PC-3 (cell line): ENCODE measurements at regions not wholly inside any gene's neighbourhood (a gene's known extent, or its start where the extent isn't known, plus 50 kb on each side); places are given as distances from the start of the nearest gene placed in this dataset.

Experiments used
- ATAC-seq: fragments of 200-7000 bp; cut with Tn5 transposase; 2 replicates; pipeline ENCODE4 v1.9.1; 2020; ENCODE audit warnings: mild to moderate bottlenecking, moderate library complexity
- BruUV-seq: library from RNA; stranded (reverse); fragments of 400-500 nt; replicated peaks from 2 replicates; lab custom pipeline; 2021; lab: Mats Ljungman, UMichigan
- CTCF ChIA-PET: fragments of 300-600 bp; sonication (Branson Sonifier 250); formaldehyde crosslinking; loops from one replicate; lab custom pipeline; 2022; ENCODE audit warnings: antibody characterized with exemption; lab: Charles Lee
- POLR2A ChIA-PET: fragments of 300-600 bp; sonication (Branson Sonifier 250); formaldehyde crosslinking; loops from one replicate; lab custom pipeline; 2022; ENCODE audit warnings: antibody characterized with exemption; ENCODE audit not compliant: unreplicated experiment; lab: Charles Lee
- DNase-seq: peaks from one replicate; pipeline ENCODE4 v3.0.0-alpha.2; 2015
- H2AFZ ChIP-seq: fragments of 300-600 bp; sonication (generic); 2 replicates; pipeline ENCODE4 v1.6.0; 2016; ENCODE audit warnings: antibody characterized with exemption, low read length
- H3F3A ChIP-seq: fragments of 300-600 bp; sonication (generic); one replicate; pipeline ENCODE4 v1.6.0; 2017; ENCODE audit warnings: antibody characterized with exemption, low read length, control low read depth, mild to moderate bottlenecking; ENCODE audit not compliant: unreplicated experiment
- H3K27ac ChIP-seq: fragments of 300-600 bp; sonication (generic); 2 replicates; pipeline ENCODE4 v1.5.1; 2016; ENCODE audit warnings: mild to moderate bottlenecking, low read length
- H3K27me3 ChIP-seq: fragments of 300-600 bp; sonication (generic); 2 replicates; pipeline ENCODE4 v1.6.1; 2016; ENCODE audit warnings: low read length, mixed read lengths
- H3K36me3 ChIP-seq: fragments of 300-600 bp; sonication (generic); 2 replicates; pipeline ENCODE4 v1.6.1; 2016; ENCODE audit warnings: low read depth, mixed run types, low read length, mixed read lengths
- H3K4me1 ChIP-seq: fragments of 300-600 bp; sonication (generic); 2 replicates; pipeline ENCODE4 v1.5.1; 2016; ENCODE audit warnings: low read length; ENCODE audit not compliant: insufficient read depth
- H3K4me2 ChIP-seq: fragments of 300-600 bp; sonication (generic); 2 replicates; pipeline ENCODE4 v1.6.0; 2016; ENCODE audit warnings: low read length
- H3K4me3 ChIP-seq: fragments of 300-600 bp; sonication (generic); 2 replicates; pipeline ENCODE4 v1.5.1; 2016; ENCODE audit warnings: mild to moderate bottlenecking, low read length, mixed read lengths
- H3K79me2 ChIP-seq: fragments of 300-600 bp; sonication (generic); 2 replicates; pipeline ENCODE4 v1.6.1; 2017; ENCODE audit warnings: low read length, mixed read lengths
- H3K9ac ChIP-seq: fragments of 300-600 bp; sonication (generic); 2 replicates; pipeline ENCODE4 v1.6.0; 2016; ENCODE audit warnings: mild to moderate bottlenecking, low read length
- H3K9me2 ChIP-seq: fragments of 300-600 bp; sonication (generic); replicated peaks from 2 replicates; pipeline ENCODE4 v1.6.1; 2016; ENCODE audit warnings: mixed run types, low read length, mixed read lengths
- H3K9me3 ChIP-seq: fragments of 300-600 bp; sonication (generic); 2 replicates; pipeline ENCODE4 v1.6.1; 2016; ENCODE audit warnings: low read length, mixed read lengths
- H4K20me1 ChIP-seq: fragments of 300-600 bp; sonication (generic); 2 replicates; pipeline ENCODE4 v1.6.1; 2016; ENCODE audit warnings: low read length, mixed read lengths
- EZH2 ChIP-seq: fragments of 300-600 bp; sonication (generic); IDR thresholded peaks from one replicate; pipeline ENCODE4 v1.6.1; 2017; ENCODE audit warnings: antibody characterized with exemption, mild to moderate bottlenecking, low read length; ENCODE audit not compliant: unreplicated experiment
- EZH2phosphoT487 ChIP-seq: fragments of 300-600 bp; sonication (generic); IDR thresholded peaks from 2 replicates; pipeline ENCODE4 v1.6.1; 2018; ENCODE audit warnings: mild to moderate bottlenecking, antibody characterized with exemption, low read length, borderline replicate concordance
- intact Hi-C: fragments of 100-400 bp; cut with micrococcal nuclease; formaldehyde crosslinking; loops from 2 replicates; pipeline ENCODE4 v1.9.0; 2023
- TF ChIP-seq, protein P1 (sequence below): fragments of 300-600 bp; sonication (generic); conservative IDR thresholded peaks from 2 replicates; pipeline ENCODE4 v1.5.1; 2017; ENCODE audit warnings: antibody characterized with exemption, low read depth, mild to moderate bottlenecking, low read length

DNA sequence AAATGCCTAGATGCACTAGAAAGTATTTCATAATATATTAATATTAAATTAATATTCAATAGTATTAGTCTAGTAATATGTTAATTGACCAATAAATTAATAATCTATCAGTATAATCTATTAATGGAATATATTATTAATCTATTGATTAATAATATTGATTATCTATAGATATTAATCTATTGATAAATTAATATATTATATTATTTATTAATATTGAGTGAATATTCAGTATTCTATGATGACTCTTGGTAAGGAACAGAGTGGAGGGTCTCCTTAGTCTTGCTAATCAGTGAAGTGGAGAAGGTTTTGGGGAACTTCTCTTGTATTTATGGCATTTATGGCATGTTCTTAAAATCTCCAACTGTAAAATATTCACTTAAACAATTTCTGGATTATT lies 679.3 kb upstream of the FLRT2 start:
- no peak overlapping the region for H3K4me2 ChIP-seq
- intact Hi-C loops, result no loop called here
- no peak for ATAC-seq
- POLR2A ChIA-PET, result no interaction called here
- no peaks in the 10 kb centered on the region for H4K20me1 ChIP-seq
- no peak overlapping the region for H3K4me3 ChIP-seq
- no peaks in the 10 kb centered on the region for H3K9me2 ChIP-seq
- no peaks in the 10 kb centered on the region for H3K36me3 ChIP-seq
- H3K27ac ChIP-seq, result no peak overlapping the region
- no TSS peak for BruUV-seq
- H2AFZ ChIP-seq, result no peak overlapping the region
- DNase-seq, result no peak
- no peak overlapping the region for H3K9ac ChIP-seq
- no peaks in the 10 kb centered on the region for H3F3A ChIP-seq
- TF ChIP-seq, protein P1, sequence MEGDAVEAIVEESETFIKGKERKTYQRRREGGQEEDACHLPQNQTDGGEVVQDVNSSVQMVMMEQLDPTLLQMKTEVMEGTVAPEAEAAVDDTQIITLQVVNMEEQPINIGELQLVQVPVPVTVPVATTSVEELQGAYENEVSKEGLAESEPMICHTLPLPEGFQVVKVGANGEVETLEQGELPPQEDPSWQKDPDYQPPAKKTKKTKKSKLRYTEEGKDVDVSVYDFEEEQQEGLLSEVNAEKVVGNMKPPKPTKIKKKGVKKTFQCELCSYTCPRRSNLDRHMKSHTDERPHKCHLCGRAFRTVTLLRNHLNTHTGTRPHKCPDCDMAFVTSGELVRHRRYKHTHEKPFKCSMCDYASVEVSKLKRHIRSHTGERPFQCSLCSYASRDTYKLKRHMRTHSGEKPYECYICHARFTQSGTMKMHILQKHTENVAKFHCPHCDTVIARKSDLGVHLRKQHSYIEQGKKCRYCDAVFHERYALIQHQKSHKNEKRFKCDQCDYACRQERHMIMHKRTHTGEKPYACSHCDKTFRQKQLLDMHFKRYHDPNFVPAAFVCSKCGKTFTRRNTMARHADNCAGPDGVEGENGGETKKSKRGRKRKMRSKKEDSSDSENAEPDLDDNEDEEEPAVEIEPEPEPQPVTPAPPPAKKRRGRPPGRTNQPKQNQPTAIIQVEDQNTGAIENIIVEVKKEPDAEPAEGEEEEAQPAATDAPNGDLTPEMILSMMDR, result no peak
- TF ChIP-seq EZH2, result no peak
- TF ChIP-seq EZH2phosphoT487, result no peak
- no peaks in the 10 kb centered on the region for H3K4me1 ChIP-seq
- no peaks in the 10 kb centered on the region for H3K27me3 ChIP-seq
- no peaks in the 10 kb centered on the region for H3K79me2 ChIP-seq
- H3K9me3 ChIP-seq, result peaks cover 14% of the 10 kb centered on the region; the same call in 1 of the 2 replicates
- CTCF ChIA-PET, result no interaction called here

DNA sequence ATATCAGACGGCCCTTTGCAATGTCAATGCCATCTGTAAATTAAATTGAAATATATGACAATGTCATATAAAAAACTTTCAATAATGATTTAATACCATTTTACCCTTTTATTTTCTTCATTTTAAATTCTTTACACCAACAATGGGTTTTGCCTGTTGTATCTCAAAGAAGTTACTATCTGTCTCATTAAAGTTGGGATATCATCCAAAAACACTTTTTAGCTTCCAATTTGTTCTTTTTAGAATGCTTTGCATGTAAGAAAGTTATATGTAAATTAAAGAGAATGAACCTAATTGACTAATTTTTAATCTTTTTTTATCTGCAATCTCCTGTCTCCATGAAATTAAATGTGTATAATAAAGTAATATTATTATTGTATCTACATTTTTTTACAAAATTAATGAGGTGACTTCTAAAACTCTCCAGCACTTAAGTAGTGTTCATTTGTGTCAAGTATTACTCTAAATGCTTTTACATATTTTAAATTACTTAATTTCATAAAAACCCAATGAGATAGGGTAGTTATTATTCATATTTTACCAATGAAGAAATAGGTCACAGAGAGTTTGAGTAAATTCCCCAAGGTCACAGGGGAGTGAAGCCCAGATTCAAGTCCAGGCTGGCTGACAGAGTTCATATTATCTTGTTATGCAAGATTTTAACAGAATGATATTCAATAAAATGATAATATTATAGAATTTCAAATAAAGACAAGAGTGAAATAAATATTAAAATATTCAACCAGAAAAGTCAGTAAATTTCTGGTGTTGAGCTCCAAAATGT lies 673.0 kb upstream of the FLRT2 start:
- BruUV-seq, result no TSS peak
- CTCF ChIA-PET, result no interaction called here

More for the DNA sequence above, 673.0 kb upstream of the FLRT2 start:
- Histone ChIP-seq H3K4me2 (no peak overlapping the region), H3K9ac (no peak overlapping the region), H2AFZ (no peak overlapping the region), H3F3A (no peaks in the 10 kb centered on the region), H3K36me3 (no peaks in the 10 kb centered on the region), H3K4me1 (no peaks in the 10 kb centered on the region), H3K9me3 (no peaks in the 10 kb centered on the region), H3K79me2 (no peaks in the 10 kb centered on the region), H3K27me3 (no peaks in the 10 kb centered on the region), H3K4me3 (no peak overlapping the region), H4K20me1 (no peaks in the 10 kb centered on the region), H3K9me2 (no peaks in the 10 kb centered on the region), H3K27ac (no peak overlapping the region)
- POLR2A ChIA-PET, result no interaction called here
- intact Hi-C loops, result no loop called here
- ATAC-seq (no peak), DNase-seq (no peak)
- TF ChIP-seq EZH2phosphoT487, result no peak
- TF ChIP-seq, protein P1, result no peak
- TF ChIP-seq EZH2, result no peak
